IPS DF 19.7 (cell line): ENCODE measurements at regions not wholly inside any gene's neighbourhood (a gene's known extent, or its start where the extent isn't known, plus 50 kb on each side); places are given as distances from the start of the nearest gene placed in this dataset.
"Not testable (repeated sequence)": the region's sequence is repeated elsewhere in the genome, so short reads cannot be mapped to it uniquely, and the experiment has no call there.

ENCODE experiments used
- DNase-seq: peaks from one replicate; pipeline ENCODE4 v3.0.0-alpha.2; 2013; ENCODE audit warnings: low read depth, low spot score

- DNase-seq: no peak
These were observed 109.7 kb downstream of the RAMP3 start for GRCh38 chr7:45267262-45267661.

GRCh38 chr7:45268013-45268412, 110.4 kb downstream of the RAMP3 start:
- no peak for DNase-seq

GRCh38 chr7:45269192-45269591, 111.6 kb downstream of the RAMP3 start:
- no peak for DNase-seq

- DNase-seq: no peak
These were observed 121.3 kb downstream of the RAMP3 start for GRCh38 chr7:45278763-45279398.

DNA sequence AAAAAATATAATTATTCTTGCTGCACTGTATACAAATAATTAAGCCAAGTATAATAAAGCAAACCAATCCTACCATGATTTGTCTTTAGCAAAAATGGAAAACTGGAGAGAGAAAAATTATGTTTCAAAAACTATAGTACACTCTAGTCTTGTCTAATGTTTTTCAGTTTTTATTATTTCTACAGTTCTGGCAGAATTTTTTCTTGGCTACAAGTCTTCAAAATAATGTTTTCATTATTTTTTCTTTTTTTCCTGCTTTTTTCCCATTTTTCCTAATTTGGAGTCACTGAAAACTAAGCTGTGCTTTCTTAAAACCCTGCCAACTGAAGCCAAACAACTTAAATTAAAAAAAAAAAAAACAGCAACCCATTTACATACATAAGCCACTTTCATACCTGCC, 132.0 kb downstream of the RAMP3 start:
- not testable (repeated sequence) for DNase-seq

DNA sequence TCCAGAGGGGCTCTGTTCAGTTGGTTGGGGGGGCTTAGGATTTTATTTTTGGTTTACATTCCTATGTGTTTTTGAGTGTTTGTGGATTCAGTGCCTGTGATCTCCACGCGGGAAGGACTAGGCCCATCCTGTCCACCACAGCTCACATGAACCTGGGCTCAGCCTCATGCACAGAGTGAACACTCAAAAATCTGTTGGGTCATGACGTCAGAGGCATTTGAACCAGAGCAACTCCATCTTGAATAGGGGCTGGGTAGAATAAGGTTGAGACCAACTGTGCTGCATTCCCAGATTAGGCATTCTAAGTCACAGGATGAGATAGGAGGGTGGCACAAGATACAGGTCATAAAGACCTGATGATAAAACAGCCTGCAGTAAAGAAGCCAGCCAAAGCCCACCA, 133.3 kb downstream of the RAMP3 start:
- no peak for DNase-seq

GRCh38 chr7:45292481-45292880, 134.9 kb downstream of the RAMP3 start:
- no peak for DNase-seq

DNA sequence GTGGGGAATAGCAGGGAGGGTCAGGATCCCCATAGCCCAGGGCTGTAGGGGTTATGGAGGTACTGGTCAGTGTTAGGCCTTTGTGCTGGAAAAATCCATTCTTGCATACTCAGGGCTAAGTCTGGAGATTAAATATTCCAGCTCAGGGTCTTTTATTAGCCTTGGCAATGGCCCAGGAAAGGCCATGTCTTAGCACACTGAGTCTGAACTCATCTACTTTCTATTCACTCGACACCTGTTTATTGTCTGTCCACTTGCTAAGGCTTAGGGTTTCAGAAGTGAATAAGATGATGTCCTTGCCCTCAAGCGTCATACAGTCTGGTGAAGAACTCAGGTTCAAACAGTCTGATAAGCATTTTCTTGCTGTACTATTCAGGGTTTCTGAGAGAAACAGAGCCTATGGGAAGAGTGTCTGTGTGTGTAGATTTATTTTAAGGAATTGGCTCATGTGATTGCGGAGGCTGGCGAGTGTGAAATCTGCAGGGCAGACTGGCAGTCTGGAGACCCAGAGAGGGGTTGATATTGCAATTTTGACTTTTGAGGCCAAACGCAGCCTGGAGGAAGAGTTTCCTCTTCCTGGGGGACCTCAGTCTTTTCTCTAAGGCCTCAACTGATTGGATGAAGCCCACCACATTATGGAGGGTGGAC, 135.8 kb downstream of the RAMP3 start:
- DNase-seq: no peak

DNA sequence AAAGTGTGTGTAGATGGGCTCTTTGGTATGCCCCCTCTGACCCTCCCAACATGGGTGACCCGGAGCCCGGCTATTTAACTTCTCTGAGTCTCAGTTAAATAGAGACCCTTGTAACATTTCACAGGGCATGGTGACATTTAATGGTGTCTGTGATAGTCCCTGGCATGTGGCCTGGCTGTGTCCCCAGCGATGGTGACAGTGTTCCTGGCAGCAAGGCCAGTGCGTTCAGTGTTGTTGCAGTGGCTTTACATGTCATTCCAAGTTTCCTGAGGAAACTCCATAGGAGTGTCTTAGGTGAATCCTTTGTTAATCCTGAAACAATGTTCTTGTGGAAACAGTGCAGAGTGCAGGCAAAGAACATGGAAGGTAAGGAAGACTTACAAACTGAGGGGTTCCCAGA, 137.0 kb downstream of the RAMP3 start:
- DNase-seq: no peak

- no peak for DNase-seq
These were observed 137.6 kb downstream of the RAMP3 start for GRCh38 chr7:45295222-45295621.

DNA sequence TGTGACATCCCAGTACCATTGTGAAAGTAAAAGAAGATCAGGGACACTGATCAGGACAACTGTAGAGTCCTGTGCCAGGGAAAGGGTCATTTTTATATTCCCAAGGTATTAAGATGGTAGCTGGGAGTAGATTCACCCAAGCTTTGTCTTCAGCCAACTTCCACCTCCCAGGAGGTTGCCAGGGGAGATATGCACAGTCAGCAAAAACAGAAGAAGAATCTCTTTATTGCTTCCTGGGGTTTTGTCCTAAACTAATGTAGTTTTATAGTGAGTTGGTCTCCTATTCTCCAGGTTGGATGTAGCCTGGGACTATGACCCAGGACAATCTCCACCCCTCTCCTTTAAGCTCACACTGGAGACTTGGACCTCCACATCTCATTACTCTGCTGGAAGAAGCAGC, 139.2 kb downstream of the RAMP3 start:
- DNase-seq: no peak

- DNase-seq: no peak
These were observed 149.2 kb downstream of the RAMP3 start for GRCh38 chr7:45306752-45307305.

DNA sequence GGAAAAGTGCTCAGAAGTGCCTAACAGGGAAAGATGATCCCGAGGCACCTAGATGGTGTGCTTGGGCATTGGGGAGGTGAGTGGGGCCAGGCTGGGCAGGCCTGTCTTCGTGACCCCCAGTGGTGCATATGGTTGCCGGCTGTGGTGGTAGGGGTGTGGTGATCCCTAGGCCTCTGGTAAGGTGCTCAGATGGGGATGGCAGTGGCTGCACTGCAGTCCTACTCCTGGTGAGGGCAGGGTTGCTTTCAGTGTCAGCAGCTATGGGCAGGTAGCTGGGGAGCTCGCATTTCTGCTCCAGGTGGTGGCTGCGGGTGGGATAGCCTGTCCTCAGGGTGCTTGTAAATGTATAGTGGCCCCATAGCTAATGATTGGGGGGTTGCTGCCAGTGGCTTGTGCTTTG, 154.0 kb downstream of the RAMP3 start:
- DNase-seq: no peak

GRCh38 chr7:45315512-45315911, 157.9 kb downstream of the RAMP3 start:
- not testable (repeated sequence) for DNase-seq

GRCh38 chr7:45324683-45325237, 167.2 kb downstream of the RAMP3 start:
- no peak for DNase-seq

- DNase-seq: no peak
These were observed 167.8 kb downstream of the RAMP3 start for GRCh38 chr7:45325378-45325777.

DNA sequence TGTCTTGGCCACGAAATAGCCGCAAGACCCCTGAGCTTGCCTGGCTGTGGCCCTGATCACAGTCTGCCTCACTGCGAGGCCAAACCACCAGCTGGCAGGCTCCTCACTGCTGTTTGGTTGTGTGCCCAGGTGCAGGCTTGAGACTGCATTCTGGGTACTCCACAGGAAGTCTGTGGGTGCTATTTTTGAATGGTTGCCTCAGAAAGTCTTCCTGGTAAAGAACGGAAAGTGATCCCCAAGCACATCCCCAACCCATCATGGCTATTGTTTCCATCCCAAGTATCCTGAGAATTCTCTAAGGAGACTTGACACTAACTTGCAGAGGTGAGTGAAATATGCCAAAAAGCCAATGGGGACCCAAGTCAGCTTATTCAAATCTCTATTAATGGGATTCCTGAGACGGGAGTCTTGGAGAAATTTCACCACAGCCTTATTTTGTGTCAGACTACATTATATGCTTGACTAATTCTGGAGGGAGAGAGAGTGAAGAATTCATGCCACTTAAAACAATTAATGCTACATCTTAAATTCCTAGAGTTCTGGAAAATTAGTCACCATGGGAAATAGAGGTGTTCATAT, 170.9 kb downstream of the RAMP3 start:
- no peak for DNase-seq

- DNase-seq: no peak
These were observed 174.0 kb downstream of the RAMP3 start for GRCh38 chr7:45331563-45331962.

DNA sequence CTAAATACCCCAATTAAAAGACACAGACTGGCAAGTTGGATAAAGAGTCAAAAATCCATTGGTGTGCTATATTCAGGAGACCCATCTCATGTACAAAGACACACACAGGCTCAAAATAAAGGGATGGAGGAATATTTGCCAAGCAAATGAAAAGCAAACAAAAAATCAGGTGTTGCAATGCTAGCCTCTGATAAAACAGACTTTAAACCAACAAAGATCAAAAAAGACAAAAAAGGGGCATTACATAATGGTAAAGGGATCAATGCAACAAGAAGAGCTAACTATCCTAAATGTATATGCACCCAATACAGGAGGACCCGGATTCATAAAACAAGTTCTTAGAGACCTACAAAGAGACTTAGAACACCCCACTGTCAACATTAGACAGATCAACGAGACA, 177.4 kb downstream of the RAMP3 start:
- DNase-seq: not testable (repeated sequence)

DNA sequence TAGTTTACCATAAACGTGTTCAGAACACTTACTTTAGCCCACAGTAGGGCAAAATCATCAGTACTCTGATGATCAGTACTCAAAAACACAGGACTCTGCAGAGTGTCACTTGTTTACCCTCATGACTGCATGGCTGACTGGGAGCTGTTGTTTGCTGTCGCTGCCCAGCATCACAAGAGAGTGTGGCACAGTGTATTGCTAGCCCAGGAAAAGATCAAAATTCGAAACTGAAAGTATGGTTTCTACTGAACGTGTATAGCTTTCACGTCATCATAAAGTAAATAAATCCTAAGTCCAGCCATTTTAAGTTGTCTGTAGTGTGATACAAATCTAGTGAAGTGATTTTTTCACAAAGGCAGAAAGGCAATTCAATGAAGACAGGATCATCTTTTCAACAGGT, 184.6 kb downstream of the RAMP3 start:
- no peak for DNase-seq

DNA sequence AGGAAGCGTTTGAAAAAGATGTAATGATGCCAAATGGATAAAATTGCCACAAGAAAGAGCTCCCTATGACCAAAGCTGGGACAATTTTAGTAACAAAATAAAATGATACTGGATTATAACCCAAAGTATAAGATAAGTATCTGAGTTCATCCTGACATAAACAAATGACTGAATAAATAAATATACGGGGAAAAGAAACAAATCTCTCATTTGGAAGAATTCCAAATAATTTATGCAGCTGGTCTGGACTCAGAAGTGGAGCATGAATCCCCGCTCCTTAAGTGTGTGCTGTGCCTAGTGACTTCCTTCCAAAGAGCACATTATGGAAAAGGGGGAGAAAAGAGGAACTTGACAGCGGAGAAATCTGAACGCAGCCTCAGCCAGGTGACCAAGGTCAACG, 186.2 kb downstream of the RAMP3 start:
- DNase-seq: no peak

DNA sequence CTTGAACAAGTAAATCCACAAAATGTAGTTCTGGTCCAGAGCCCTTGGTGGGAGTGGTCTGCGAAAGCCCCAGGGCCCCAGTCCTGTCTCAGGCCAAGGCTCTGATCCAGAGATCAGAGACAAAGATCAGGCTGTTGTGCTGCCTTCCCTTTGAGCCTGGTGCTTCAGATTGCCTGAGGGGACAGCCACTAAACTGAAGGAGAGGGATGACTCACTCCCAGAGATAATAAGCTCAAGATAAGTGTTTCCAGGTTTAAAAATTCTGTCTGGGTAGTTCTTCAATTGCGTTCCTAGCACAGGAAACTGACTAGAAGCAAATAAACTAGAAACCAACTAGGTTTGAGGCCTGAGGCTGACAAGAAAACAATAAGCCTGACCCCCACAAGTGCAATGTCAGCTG, 190.2 kb downstream of the RAMP3 start:
- DNase-seq: no peak

DNA sequence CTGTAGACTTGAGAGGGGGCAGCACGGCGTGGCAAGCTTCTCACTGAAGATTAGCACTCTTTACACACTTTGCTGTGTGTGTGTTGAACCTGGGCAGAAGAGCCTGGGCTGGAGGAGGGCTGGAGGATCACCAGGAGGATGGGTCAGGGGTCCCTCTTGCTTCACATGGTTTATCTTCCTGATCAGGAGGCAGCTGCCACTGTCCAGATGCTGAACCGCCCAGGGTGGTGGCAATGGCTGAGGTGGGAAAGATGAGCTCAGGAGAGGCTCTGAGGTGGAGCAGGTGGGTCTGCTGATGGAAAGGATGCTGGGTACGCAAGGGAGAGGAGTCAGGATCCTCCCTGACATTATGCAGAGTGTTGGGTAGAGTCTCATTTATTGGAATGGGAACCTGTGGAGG, 191.5 kb downstream of the RAMP3 start:
- no peak for DNase-seq
